ENCODE measurements at regions not wholly inside any gene's neighbourhood (a gene's known extent, or its start where the extent isn't known, plus 50 kb on each side); places are given as distances from the start of the nearest gene placed in this dataset.

DNA sequence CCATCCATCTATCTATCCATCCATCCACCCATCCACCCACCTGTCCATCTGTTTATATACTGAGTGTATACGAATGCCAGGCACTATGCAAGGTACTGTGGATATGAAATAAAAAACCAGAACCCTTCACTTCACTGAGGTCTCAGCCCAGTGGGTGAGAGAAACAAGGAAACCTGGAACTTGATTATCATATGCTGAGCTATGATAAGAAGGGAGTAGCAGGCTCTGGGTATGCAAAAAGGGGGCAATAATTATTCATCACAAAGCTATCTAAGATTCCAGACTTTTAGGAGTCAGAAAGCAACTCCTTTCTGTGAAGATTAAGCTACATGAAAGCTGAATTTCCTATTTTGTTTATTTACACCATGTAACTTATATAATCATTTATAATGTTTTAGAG lies 327.7 kb upstream of the IL12A start:
- TF ChIP-seq EZH2phosphoT487 (IDR thresholded peaks at IDR 0.05; ENCODE audit: borderline replicate concordance, low read length): no peak
- no peak for TF ChIP-seq CTCF (IDR thresholded peaks at IDR 0.05; ENCODE audit: low read depth, low read length, poor library complexity, severe bottlenecking)

All from DOHH2 (cell line).